ENCODE measurements at regions not wholly inside any gene's neighbourhood (a gene's known extent, or its start where the extent isn't known, plus 50 kb on each side); places are given as distances from the start of the nearest gene placed in this dataset.

GRCh38 chr11:104661901-104662300, 236.4 kb downstream of the CASP12 start (continued):
- TF ChIP-seq MAX (IDR thresholded peaks at IDR 0.05) (no peak), TCF12 (IDR thresholded peaks at IDR 0.05; ENCODE audit: low read depth, low read length) (no peak)

All from H1 (cell line).